ENCODE measurements at regions not wholly inside any gene's neighbourhood (a gene's known extent, or its start where the extent isn't known, plus 50 kb on each side); places are given as distances from the start of the nearest gene placed in this dataset.

DNA sequence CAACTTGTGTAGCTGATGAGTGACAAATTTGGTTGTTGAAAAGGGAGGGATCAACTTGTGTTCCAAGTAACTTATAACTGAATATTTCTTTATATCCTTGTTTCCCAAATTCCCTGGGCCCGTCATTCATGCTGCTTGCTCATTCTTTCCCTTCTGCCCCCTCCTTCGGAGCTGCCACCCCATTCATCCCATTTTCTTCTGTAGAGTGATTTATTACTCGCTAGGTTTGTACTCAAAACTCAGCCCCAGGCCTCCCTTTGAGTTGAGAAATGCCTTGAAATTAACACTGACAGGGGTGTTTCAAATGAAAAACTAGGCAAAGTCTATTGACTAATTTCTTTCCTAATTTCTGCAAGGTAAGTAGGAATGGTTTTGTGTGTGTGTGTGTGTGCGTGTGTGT is 277.4 kb upstream of the SLCO3A1 start:
- H3K4me3 ChIP-seq (ENCODE audit: insufficient read depth, low read length, poor library complexity, severe bottlenecking), result no peak overlapping the region
- TF ChIP-seq CTCF (IDR thresholded peaks at IDR 0.05; ENCODE audit: insufficient read depth, low read length, poor library complexity, severe bottlenecking) (no peak), EZH2phosphoT487 (conservative IDR thresholded peaks at IDR 0.05; ENCODE audit: low read length) (no peak)

GRCh38 chr15:91578511-91578910 is 275.0 kb upstream of the SLCO3A1 start:
- H3K36me3 ChIP-seq (ENCODE audit: low read length), result no peaks in the 10 kb centered on the region
- no peaks in the 10 kb centered on the region for H3F3A ChIP-seq (ENCODE audit: insufficient read depth)
- no peak overlapping the region for H3K9ac ChIP-seq (ENCODE audit: low read length)
- no peak overlapping the region for H3K4me3 ChIP-seq (ENCODE audit: insufficient read depth, low read length, poor library complexity, severe bottlenecking)
- H2AFZ ChIP-seq (ENCODE audit: low read depth, low read length, severe bottlenecking), result no peak overlapping the region
- TF ChIP-seq EZH2phosphoT487 (conservative IDR thresholded peaks at IDR 0.05; ENCODE audit: low read length), result no peak
- H3K4me2 ChIP-seq (ENCODE audit: low read depth, low read length, poor library complexity, severe bottlenecking), result no peak overlapping the region
- H4K20me1 ChIP-seq (ENCODE audit: low read depth, low read length), result no peaks in the 10 kb centered on the region
- no peak overlapping the region for H3K27ac ChIP-seq (ENCODE audit: low read depth, low read length)
- no peaks in the 10 kb centered on the region for H3K79me2 ChIP-seq (ENCODE audit: insufficient read depth, low read length)
- no peaks in the 10 kb centered on the region for H3K9me2 ChIP-seq (replicated peaks; ENCODE audit: insufficient read depth, low read length)
- no peaks in the 10 kb centered on the region for H3K27me3 ChIP-seq (ENCODE audit: low read length)
- no peaks in the 10 kb centered on the region for H3K9me3 ChIP-seq (ENCODE audit: insufficient read depth, low read length)

More for the DNA sequence above, 277.4 kb upstream of the SLCO3A1 start:
- no peaks in the 10 kb centered on the region for H3K9me3 ChIP-seq (ENCODE audit: insufficient read depth, low read length)
- no peak overlapping the region for H2AFZ ChIP-seq (ENCODE audit: low read depth, low read length, severe bottlenecking)
- H3K4me2 ChIP-seq (ENCODE audit: low read depth, low read length, poor library complexity, severe bottlenecking), result no peak overlapping the region
- no peaks in the 10 kb centered on the region for H3K27me3 ChIP-seq (ENCODE audit: low read length)
- no peaks in the 10 kb centered on the region for H3K9me2 ChIP-seq (replicated peaks; ENCODE audit: insufficient read depth, low read length)
- no peak overlapping the region for H3K27ac ChIP-seq (ENCODE audit: low read depth, low read length)
- H3F3A ChIP-seq (ENCODE audit: insufficient read depth), result no peaks in the 10 kb centered on the region
- H4K20me1 ChIP-seq (ENCODE audit: low read depth, low read length), result no peaks in the 10 kb centered on the region
- H3K79me2 ChIP-seq (ENCODE audit: insufficient read depth, low read length), result no peaks in the 10 kb centered on the region
- no peak overlapping the region for H3K9ac ChIP-seq (ENCODE audit: low read length)
- H3K36me3 ChIP-seq (ENCODE audit: low read length), result no peaks in the 10 kb centered on the region

DNA sequence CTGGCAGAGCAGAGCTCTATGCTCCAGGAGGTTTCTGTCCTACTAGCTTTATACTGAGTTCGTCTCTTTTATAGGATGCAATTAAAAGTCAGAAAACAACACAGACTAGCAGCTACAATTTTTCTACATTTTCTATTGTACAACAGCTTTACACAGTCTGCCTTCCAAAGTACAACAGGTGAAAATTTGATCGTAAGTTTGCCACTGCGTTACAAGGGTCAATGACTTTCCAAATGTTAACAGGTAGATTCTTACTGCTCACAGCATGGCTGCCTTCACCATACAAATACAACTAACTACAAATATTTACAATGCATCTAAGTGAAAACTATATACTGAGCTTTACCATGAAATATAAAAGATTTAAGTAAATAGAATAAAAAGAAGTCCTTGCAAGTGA is 268.6 kb upstream of the SLCO3A1 start:
- Histone ChIP-seq H3K27me3 (ENCODE audit: low read length) (no peaks in the 10 kb centered on the region), H3K79me2 (ENCODE audit: insufficient read depth, low read length) (no peaks in the 10 kb centered on the region), H3K4me2 (ENCODE audit: low read depth, low read length, poor library complexity, severe bottlenecking) (no peak overlapping the region), H3K4me3 (ENCODE audit: insufficient read depth, low read length, poor library complexity, severe bottlenecking) (no peak overlapping the region), H3F3A (ENCODE audit: insufficient read depth) (no peaks in the 10 kb centered on the region), H3K9me3 (ENCODE audit: insufficient read depth, low read length) (no peaks in the 10 kb centered on the region), H3K9me2 (replicated peaks; ENCODE audit: insufficient read depth, low read length) (0 out of 2 replicates have a peak, but pooled peaks cover 5% of the 10 kb centered on the region), H4K20me1 (ENCODE audit: low read depth, low read length) (no peaks in the 10 kb centered on the region), H3K9ac (ENCODE audit: low read length) (no peak overlapping the region), H2AFZ (ENCODE audit: low read depth, low read length, severe bottlenecking) (no peak overlapping the region), H3K27ac (ENCODE audit: low read depth, low read length) (no peak overlapping the region), H3K36me3 (ENCODE audit: low read length) (no peaks in the 10 kb centered on the region)
- TF ChIP-seq EZH2phosphoT487 (conservative IDR thresholded peaks at IDR 0.05; ENCODE audit: low read length), result no peak
- TF ChIP-seq CTCF (IDR thresholded peaks at IDR 0.05; ENCODE audit: insufficient read depth, low read length, poor library complexity, severe bottlenecking), result no peak

DNA sequence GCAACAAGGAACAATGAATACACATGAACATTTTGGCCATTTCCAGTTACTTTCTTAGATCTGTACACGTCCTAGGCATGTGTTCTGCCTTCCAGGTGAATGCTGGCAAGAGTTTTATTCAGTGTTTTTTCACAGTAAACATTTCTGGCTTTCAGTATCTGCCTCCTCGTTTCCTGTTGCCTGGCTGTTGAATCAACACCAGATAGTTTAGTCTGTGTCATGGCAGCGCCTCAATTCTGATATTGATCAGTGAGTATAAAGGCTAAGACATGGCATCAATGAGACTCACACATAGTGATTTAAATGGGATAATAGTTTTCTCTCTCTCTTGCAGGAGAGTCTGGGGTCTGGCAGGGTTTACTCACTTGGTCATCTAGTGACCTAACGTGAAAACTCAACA is 266.9 kb upstream of the SLCO3A1 start:
- Histone ChIP-seq H3K4me3 (ENCODE audit: insufficient read depth, low read length, poor library complexity, severe bottlenecking) (no peak overlapping the region), H3K4me2 (ENCODE audit: low read depth, low read length, poor library complexity, severe bottlenecking) (no peak overlapping the region), H3K9ac (ENCODE audit: low read length) (no peak overlapping the region), H3K27me3 (ENCODE audit: low read length) (no peaks in the 10 kb centered on the region), H3K27ac (ENCODE audit: low read depth, low read length) (no peak overlapping the region), H4K20me1 (ENCODE audit: low read depth, low read length) (no peaks in the 10 kb centered on the region), H3K9me3 (ENCODE audit: insufficient read depth, low read length) (no peaks in the 10 kb centered on the region), H3K9me2 (replicated peaks; ENCODE audit: insufficient read depth, low read length) (0 out of 2 replicates have a peak, but pooled peaks cover 5% of the 10 kb centered on the region), H3K36me3 (ENCODE audit: low read length) (no peaks in the 10 kb centered on the region), H3K79me2 (ENCODE audit: insufficient read depth, low read length) (no peaks in the 10 kb centered on the region), H3F3A (ENCODE audit: insufficient read depth) (no peaks in the 10 kb centered on the region), H2AFZ (ENCODE audit: low read depth, low read length, severe bottlenecking) (no peak overlapping the region)
- no peak for TF ChIP-seq EZH2phosphoT487 (conservative IDR thresholded peaks at IDR 0.05; ENCODE audit: low read length)
- TF ChIP-seq CTCF (IDR thresholded peaks at IDR 0.05; ENCODE audit: insufficient read depth, low read length, poor library complexity, severe bottlenecking), result no peak

Data from SU-DHL-6 (cell line).